ENCODE measurements at regions not wholly inside any gene's neighbourhood (a gene's known extent, or its start where the extent isn't known, plus 50 kb on each side); places are given as distances from the start of the nearest gene placed in this dataset.

DNA sequence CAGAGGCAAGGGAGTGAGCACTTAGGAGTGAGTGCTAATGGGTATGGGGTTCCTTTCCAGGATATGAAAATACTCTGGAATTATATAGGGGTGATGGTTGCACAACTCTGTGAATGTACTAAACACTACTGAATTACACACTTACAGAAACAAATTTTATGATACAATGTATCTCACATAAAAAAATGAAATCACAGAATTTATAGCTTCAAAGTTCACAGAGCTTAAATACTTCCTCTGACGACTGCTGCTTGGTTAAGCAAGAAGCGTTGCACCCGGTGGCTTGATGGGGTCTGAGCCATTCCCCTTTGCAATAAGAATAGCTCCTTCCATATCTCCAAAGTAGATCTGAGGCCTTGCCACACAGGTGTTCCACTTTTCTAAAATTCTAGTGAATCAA is 835.1 kb downstream of the TSN start:
- DNase-seq, result no peak

DNA sequence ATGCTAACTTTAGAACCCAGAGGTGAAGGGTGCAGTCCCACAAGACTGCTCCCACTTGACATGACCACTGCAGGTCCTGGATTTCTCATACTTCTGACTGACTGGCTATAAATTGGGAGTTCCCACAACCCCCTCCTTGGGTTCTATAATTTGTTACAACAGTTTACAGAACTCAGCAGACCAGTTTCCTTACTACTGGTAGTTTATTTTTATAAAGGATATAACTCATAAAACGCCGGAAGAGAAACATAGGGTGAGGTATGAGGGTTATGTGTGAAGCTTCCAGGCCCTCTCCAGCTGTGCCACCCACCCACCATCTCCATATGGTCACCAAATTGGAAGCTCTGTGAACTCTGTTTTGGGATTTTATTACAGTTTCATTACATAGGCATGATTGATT is 839.6 kb downstream of the TSN start:
- no peak for DNase-seq

DNA sequence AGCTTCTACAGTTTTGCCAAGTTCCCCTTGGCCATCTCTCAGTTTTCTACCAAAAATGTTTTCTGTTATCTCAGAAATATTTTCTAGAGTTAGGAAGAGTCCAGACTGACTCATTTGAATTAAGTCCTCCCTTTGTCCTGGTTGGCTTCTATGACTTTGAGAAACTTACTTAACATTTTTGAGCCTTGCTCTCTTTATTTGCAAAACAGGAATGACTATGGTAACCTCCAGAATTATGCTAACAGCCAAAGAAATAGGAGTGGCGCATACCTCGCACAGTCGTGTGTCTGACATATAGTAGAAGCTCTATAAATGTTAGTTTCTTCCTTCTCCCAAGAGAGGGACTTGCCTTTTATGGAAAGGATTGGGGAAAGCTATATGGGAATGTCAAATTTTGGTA is 841.1 kb downstream of the TSN start:
- DNase-seq, result no peak

DNA sequence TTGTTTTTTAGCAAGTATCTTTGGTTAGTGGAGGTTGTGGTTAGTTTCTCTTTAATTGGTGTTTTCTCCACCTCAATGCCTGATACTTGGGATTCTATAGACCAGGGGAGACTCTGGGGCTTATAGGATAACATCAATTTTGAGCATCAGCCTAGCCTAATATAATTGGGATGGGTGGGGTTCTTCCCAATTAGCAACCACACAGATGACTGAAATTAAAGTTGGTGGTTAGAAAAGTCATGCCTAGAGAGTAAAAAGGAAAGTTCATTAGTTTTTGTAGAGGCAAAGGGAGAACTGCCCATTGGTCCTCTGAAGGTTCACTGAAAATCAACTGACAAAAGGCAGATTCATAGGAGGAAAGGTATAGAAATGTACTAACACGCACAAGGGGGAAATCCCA is 843.3 kb downstream of the TSN start:
- DNase-seq, result no peak

DNA sequence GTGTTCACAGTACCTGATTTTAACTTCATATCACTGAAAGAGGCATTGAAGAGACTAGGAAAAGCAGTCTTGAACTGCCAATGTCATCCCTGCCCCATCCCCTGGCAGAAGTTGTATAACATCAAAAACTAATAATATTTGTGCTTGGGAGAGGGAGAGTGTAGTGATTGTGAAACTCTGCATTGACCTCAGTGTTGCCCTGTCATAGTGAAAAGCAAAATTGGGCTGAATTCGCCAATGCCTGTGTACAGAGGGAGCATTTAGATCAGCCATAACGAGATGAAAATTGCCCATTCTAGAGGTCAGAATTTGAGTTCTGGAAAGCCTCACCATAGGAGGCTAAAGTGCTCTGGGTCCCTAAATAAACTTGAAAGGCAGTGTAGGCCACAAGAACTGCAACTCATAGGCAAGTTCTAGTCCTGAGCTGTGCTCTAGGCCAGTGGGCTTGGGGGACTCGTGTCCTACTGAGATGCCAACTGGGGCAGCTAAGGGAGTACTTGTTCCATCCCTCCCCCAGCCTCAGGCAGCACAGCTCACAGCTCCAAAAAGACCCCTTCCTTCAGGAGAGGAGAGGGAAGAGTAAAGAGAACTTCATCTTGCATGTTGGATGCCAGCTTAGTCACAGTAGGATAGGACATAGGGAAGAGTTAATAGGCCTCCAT is 855.6 kb downstream of the TSN start:
- no peak for DNase-seq

DNA sequence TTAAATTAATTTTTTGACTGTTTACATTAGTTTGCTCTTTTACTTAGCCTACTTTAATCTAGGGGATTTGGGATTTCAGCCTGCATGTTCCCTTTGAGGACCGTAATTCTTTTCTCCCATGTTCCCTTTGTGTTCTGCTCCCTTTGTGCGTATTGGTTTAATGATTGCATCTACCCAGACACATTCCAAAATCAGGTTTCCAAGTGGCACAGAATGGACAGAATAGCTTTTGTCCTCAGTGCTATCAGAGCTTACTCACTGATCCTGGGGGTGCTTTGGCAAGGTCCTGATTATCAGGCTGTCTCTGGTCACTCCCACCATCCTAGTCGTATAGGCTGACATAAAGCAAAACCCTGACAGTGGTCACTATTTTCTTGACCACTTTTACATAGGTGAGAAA is 867.5 kb downstream of the TSN start:
- no peak for DNase-seq

DNA sequence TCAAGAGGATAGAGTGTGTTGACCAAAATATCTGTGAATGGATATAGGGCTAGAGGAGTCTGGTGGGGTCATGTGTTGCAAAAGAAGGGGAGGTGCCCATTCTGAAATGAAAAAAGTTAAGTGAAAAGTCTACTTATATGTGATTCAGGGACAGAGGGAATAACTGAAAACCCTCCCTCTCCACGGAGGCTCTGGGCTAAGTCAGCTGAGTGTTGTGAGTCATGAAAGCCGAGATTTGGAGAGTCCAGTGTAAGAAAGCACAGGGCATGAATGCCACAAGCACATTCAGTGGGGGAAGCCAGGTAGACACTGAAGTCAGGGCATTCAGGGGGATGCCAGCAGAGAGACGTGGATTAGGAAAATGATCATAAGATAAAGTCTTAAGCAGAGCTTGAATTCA is 871.9 kb downstream of the TSN start:
- no peak for DNase-seq

DNA sequence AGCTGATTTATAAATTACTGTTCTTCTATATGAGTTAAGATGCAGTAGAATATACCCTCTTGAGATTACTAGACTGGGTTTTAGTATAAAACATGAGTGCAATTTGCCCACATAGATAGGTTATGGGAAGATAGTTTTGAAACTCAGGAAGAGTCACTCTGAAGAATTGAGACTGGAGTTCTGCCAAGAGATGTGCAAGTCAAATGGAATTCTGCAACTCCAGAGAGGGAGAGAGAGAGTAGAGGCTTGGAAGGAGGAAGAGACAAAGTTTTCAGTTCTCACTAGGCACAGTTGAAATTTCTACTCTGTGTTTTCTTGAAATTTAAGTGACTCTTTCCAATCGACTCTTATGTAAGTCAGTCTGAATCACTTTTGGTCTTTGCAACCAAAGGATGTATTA is 878.8 kb downstream of the TSN start:
- DNase-seq, result no peak

DNA sequence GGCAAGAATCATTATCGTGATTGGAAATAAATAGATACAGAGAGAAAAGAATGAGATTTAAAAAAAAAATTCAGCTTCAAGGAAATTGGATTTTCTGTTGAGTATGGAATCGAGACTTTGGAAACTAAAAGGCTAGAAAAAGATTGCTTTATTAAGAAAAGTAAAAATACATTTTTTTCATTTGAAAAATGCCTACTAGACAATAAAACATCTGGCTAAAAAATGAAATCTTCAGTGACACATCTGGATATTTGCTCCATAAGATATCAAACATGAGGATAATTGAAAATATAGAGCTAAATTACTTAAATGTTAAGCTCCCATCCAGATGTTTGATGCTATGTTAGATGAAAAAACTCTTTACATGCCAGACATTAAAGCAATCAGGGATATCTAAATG is 879.5 kb downstream of the TSN start:
- no peak for DNase-seq

DNA sequence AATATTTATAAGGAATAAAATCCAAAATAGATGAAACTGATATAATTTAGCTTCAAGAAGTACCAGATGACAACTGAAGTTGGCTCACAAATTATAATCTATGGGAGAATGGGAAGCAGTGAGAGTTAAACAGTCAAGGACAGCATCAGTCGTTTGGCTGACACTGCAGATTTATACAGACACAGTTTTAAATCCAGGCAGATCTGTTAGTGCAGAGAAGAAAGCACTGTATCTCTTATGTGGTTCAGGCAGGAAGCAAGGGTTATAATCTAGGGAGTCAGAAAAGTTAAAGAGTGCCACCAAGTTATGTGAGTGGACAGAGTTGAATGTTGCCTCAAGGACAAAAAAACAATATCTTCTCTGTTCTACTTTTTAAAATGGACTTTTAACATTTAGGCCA is 880.2 kb downstream of the TSN start:
- no peak for DNase-seq

DNA sequence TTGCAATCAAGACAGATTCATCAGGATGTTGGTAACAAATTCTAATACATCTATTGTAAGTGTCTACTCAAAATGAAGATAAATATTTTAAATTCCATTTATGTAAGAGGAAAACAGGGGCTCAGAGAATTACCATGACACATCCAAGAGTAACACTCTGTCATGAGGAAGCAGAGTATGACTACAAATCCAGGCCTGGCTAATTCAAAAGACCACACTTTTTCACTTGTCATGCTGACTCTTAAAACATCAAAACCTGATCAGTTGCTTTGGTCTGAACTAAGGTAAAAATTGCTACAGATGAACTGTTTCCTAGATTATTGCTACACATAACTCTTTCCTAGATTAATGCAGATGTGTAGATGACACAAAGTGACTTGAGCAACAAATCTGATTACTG is 880.6 kb downstream of the TSN start:
- DNase-seq, result no peak

DNA sequence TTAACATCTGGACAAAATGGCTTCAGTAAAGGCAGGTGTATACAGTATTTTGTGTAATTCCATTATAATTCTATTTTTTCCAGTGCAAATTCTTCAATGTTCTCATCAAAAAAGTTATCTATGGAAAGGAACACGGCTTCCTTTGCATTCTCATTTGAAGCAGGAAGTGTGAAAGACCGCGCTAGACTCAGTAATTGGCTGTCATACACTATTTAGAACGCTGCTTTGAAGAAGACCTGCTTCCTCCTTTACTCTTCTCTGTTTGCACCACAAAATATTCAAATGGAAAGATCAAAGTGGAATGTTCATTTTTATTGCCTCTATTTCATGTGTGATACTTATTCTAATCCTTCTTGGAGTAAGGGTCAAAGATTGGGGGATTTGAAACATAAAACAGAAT is 883.7 kb downstream of the TSN start:
- DNase-seq, result no peak

DNA sequence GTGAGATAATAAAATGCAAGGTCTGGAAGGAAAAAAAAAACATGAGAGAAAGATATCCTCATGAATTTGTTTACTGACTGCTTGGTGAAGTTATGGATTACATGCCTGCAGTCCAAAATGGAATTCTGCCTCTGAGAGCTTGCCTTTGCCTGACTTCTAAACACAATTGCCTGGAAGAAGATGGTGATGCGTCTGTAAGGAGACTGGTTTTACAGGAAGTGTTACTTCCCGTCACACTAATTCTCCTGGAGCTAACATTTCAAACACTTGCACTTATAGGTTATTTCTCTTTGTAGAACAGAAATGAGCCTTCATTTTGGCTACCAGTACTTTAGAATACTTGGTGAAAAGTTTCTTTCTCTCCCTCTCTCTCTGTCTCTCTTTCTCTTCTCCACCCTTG is 884.3 kb downstream of the TSN start:
- DNase-seq, result no peak

DNA sequence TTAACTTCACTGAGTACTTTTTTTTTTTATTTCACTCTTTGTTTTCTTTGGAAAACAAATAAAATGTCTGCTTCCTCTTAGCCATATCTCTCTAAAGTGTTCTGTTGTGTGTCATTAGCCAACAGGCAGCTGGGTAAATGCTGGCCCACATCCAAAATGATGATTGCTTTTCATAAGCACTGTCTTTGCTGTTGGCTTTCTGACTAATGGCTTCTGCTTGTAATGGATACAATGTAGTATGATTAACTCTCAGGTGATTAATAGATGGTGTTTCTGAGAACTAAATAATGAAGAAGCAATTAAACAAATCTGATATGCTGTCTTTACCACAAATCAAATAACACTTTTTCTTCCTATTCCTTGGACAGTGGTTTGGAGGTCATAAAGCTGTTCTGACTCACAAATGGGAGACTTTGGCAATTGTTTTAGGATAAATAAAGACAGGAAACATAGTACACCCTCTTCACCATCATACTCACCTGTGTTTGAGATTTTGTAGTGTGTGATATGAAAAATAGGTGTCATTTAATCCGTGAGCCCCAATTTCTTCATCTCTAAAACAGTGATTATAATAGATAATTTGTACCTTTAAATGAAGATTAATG is 888.4 kb downstream of the TSN start:
- no peak for DNase-seq

DNA sequence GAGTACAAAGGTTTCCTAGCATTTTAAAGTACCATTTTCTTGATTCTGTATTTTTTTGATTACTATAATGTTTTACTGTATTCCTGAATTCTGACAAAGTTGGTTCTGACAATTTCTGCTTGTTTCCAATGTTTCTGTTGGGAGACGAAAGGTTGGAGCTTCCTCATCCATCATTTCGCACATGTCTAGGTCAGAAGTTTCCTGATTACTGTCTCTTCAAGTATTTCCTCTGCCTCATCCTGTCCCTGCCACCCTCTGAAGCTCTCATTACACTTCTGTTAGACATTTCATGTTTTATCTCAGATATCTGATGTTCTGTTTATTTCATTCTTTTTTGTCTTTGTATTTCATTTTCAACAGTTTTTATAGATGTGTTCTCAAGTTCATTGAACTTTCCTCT is 895.8 kb downstream of the TSN start:
- no peak for DNase-seq

DNA sequence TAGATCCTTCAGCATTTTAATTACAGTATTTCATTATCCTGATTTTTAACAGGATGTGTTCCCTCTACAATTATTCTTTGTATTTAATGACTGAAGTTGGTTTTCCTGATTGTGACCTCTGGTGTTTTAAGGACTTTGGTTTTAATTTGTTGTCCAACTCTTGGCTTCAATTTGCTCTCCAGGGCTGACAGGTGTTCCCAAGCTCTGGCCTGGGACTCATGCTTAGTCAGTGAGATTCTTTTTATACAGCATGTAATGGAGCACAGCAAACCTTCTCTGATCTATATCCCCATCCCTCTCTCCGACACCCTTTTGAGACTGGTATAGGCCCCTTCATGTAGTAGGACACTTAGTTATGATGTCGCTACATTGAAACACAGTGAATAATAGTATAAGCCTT is 896.3 kb downstream of the TSN start:
- no peak for DNase-seq

DNA sequence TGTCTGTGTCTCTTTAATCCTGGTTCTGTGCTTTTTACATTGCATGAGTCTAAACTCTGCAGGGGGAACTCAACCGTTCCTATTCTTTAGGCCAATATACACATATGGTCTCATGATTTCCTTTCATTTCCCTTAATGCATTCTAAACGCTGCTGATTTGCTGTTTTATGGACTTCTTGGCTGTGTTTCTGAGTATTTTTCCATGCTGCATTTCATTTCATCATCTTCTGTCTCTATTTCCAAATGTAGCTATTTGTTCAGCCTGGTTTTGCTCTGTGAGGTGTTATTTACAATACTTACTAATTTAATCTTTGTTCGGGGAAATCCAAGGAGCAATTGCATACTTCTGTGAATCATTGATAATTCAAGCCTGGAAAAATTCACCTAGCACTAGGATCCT is 897.2 kb downstream of the TSN start:
- no peak for DNase-seq

DNA sequence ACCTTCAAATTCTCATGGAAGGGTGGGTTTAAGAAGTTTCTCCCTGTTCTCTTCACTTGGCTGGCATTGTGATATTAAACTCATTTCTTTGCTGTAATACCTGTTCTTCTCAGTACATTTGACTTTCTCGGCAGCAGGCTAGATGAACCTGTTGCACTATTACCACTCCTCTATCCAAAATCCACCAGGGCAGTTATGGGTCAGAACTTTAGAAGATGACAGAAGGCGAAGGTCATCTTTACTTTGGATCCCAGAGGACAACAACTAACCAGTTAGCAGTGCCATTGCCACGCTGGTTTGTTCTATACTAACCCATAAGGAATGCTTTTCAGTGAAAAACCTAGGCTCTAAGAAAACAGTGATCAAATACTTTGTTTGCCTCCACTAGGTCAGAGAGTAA is 901.0 kb downstream of the TSN start:
- DNase-seq, result no peak

DNA sequence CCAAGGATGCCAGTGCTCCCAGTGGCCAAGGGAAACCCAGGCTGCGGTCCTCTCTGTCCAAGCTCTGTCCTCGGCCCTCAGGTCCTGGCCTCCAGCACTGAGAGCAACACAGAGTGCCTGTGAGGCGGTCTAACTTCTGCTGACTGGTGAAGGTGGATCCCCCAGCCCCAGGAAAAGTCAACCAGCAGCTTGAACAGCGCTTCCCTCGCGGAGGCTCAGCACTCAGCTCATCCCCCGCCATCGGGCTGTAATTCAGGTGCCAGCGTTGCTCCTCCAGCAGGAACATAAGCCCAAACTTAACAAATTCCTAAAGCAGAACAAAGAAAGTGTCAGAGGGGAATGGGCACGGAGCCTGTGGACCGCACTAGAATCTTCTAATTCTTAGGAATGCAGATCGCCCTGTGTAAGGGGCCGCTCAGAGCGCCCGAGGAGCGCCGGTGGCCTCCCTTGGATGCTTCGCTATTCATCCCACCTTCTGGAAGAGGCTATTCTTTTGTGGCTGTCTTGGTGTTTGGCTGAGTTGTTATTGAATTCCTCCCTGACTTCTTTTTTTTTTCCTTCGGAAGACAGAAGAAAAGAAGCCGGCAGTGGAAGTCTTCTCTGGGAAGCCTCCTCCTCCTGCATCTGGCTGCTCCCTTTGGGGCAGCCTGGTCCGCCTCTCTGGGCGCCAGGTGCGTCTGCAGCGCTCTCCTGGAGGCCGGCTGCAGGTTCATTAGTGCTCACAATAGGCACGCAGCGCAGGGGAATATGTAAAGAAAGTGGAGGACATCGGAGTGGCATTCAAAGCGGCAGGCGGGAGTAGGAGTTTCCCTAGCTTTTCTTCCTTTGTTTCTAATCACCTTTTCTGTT is 905.6 kb downstream of the TSN start:
- DNase-seq, result peak; percentile 71

DNA sequence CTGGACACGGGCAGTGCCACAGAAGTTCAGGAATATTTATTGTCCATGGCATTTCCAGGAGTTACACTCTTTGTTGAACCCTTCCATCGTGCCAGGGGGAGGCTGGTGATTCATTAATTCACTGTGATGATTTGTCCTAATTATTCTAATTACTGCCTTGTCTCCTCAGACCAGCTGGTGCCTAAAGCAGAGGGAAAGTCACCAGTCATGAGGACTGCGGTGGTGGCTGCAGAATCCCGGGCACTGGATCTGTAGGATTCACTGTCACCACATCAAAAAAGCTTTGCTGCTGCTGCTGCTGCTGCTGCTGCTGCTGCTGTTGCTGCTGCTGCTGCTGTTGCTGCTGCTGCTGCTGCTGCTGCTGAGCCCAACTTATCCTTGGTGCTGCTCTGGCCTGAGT is 908.2 kb downstream of the TSN start:
- peak; percentile 52 for DNase-seq

DNA sequence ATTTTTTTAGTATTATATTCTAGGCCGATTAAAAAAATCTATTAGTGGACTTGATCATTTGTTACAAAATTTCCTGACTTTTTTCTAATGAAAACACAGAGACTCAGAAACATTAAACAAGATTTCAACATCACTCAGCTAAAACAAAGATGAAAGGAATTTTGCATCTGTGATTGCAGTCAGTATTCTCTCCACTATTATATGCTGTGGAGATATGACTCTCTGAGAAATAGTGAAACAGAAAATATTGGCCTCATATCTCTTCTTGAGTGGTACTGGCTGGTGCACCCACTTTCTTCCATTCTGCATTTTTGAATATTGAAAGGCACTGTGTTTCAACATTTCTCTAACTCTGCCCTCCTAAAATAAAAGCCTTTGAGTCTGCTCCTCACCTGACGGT is 914.2 kb downstream of the TSN start:
- no peak for DNase-seq

DNA sequence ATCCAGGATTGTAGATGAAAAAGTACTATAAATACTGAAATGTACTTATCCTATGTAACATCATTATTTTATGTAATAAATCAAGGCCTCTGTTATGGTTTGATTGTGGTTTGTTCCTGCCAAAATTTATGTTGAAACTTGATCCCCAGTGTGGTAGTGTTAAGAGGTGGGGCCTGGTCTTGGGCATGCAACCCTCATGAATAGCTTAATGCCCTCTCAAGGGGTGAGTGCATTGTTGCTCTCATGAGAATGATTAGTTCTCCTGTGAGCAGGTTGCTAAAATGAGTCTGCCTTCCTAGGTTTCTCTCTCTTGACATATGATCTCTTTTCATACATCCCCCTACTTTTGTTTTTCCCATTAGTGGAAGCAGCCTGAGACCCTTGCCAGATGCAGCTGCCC is 915.4 kb downstream of the TSN start:
- no peak for DNase-seq

DNA sequence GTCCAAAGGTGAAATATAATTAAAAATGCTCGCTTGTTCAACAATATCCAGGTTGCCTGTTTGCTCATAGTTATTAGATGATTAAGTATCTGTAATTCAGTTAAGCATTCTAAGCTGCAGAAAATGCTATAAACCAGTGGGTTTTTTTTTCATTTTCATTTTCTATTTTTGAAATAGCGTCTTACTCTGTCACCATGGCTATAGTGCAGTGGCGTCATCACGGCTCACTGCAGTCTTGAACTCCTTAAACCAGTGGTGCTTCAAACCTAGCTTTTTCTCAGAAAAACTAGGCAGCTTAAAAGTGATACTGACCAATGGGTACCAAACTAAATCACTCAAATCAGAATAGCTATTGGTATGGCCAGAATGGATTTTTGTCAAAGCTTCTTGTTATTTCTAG is 925.2 kb downstream of the TSN start:
- no peak for DNase-seq

DNA sequence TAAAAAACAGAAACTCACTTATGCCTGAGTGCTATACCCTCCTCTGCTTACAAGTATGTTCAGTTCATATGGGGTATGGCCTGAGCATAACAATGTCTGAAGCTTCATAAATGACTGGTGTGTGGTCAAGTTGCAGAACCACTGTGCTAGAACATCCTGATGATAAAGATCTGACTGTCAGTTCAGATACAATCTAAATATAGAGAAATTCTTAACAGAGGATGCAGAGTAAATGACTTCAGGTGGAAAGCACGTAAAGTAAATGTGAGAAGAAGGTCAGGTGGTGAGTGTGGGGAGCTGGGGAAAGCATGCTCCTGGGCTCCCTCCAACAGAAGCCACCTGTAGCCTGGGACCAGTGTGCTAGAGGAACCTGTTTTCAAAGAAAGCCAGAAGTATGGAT is 926.2 kb downstream of the TSN start:
- DNase-seq, result no peak

DNA sequence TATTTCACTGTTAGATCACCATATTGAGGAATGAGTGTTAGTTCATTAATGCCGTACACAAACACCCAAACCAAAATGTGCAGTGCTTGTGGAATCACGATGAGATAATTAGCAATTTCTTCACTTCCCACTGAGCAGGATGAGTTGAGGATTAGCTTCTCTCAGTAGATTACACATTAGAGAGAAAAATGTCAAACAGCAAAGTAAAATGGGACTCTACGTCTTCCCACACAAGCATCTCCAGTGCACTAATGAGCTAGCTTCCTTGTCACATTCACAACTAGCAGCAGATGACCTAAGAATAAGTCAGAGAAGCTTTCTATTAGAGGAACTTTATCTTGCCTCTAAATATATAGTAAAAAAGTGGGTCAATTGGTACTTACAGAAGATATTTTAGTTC is 926.9 kb downstream of the TSN start:
- no peak for DNase-seq

Data from islet precursor cell (in vitro differentiated cells).